H9 (cell line): ENCODE measurements at regions not wholly inside any gene's neighbourhood (a gene's known extent, or its start where the extent isn't known, plus 50 kb on each side); places are given as distances from the start of the nearest gene placed in this dataset.

Source experiments
- DNase-seq: peaks from one replicate; pipeline ENCODE4 v3.0.0-alpha.2; 2017
- H2AFZ ChIP-seq: one replicate; pipeline ENCODE4 v1.6.1; 2013; ENCODE audit warnings: mild to moderate bottlenecking, low read length, control low read depth, moderate library complexity
- H2AK5ac ChIP-seq: 2 replicates; pipeline ENCODE4 v1.6.1; 2013; ENCODE audit warnings: low read length, control low read depth, mixed read lengths; ENCODE audit not compliant: insufficient read length
- H2BK120ac ChIP-seq: one replicate; pipeline ENCODE4 v1.6.1; 2013; ENCODE audit warnings: low read depth, mild to moderate bottlenecking, low read length, control low read depth, inconsistent platforms; ENCODE audit not compliant: poor library complexity, severe bottlenecking
- H2BK12ac ChIP-seq: 2 replicates; pipeline ENCODE4 v1.6.1; 2013; ENCODE audit warnings: low read length, control low read depth, mixed read lengths, low read depth; ENCODE audit not compliant: insufficient read length
- H2BK15ac ChIP-seq: 2 replicates; pipeline ENCODE4 v1.6.1; 2013; ENCODE audit warnings: low read depth, low read length, control low read depth
- H2BK20ac ChIP-seq: one replicate; pipeline ENCODE4 v1.6.1; 2013; ENCODE audit warnings: low read depth, mild to moderate bottlenecking, low read length, control low read depth, inconsistent platforms; ENCODE audit not compliant: poor library complexity, severe bottlenecking
- H2BK5ac ChIP-seq: 2 replicates; pipeline ENCODE4 v1.6.1; 2013; ENCODE audit warnings: low read length, control low read depth, mixed read lengths; ENCODE audit not compliant: insufficient read length
- H3K14ac ChIP-seq: 2 replicates; pipeline ENCODE4 v1.6.1; 2013; ENCODE audit warnings: low read length, control low read depth; ENCODE audit not compliant: insufficient read depth
- H3K18ac ChIP-seq: 2 replicates; pipeline ENCODE4 v1.6.1; 2013; ENCODE audit warnings: low read depth, mild to moderate bottlenecking, mixed read lengths, low read length, control low read depth; ENCODE audit not compliant: insufficient read length
- H3K23ac ChIP-seq: 2 replicates; pipeline ENCODE4 v1.6.1; 2013; ENCODE audit warnings: low read length, control low read depth, mixed read lengths, low read depth; ENCODE audit not compliant: insufficient read length
- H3K23me2 ChIP-seq: 2 replicates; pipeline ENCODE4 v1.6.1; 2013; ENCODE audit warnings: low read depth, mild to moderate bottlenecking, mixed read lengths, low read length, control low read depth; ENCODE audit not compliant: insufficient read length, poor library complexity, severe bottlenecking
- H3K27ac ChIP-seq: 2 replicates; pipeline ENCODE4 v1.5.1; 2013; ENCODE audit warnings: low read length, control low read depth, mixed read lengths, low read depth; ENCODE audit not compliant: insufficient read length
- H3K27me3 ChIP-seq: 2 replicates; pipeline ENCODE4 v1.6.1; 2013; ENCODE audit warnings: low read length, control low read depth, inconsistent platforms; ENCODE audit not compliant: insufficient read depth
- H3K4ac ChIP-seq: 2 replicates; pipeline ENCODE4 v1.6.1; 2013; ENCODE audit warnings: low read depth, mild to moderate bottlenecking, control low read depth, inconsistent platforms, low read length, moderate library complexity
- H3K4me1 ChIP-seq: 2 replicates; pipeline ENCODE4 v1.6.1; 2013; ENCODE audit warnings: low read length, control low read depth, inconsistent platforms; ENCODE audit not compliant: insufficient read depth
- H3K4me2 ChIP-seq: 2 replicates; pipeline ENCODE4 v1.6.1; 2013; ENCODE audit warnings: low read length, control low read depth, mixed read lengths; ENCODE audit not compliant: insufficient read length, insufficient read depth
- H3K56ac ChIP-seq: 2 replicates; pipeline ENCODE4 v1.6.1; 2013; ENCODE audit warnings: low read depth, mild to moderate bottlenecking, mixed read lengths, low read length, control low read depth; ENCODE audit not compliant: insufficient read length
- H3K79me1 ChIP-seq: 2 replicates; pipeline ENCODE4 v1.6.1; 2013; ENCODE audit warnings: low read depth, mild to moderate bottlenecking, moderate library complexity, low read length, control low read depth, inconsistent platforms; ENCODE audit not compliant: insufficient read depth, poor library complexity, severe bottlenecking
- H3K79me2 ChIP-seq: 2 replicates; pipeline ENCODE4 v1.6.1; 2013; ENCODE audit warnings: low read length, control low read depth, inconsistent platforms; ENCODE audit not compliant: insufficient read depth
- H3K9ac ChIP-seq: 2 replicates; pipeline ENCODE4 v1.6.1; 2013; ENCODE audit warnings: low read length, control low read depth, mixed read lengths; ENCODE audit not compliant: insufficient read length; ENCODE audit errors: extremely low read depth
- H3K9me3 ChIP-seq: one replicate; pipeline ENCODE4 v1.6.1; 2013; ENCODE audit warnings: low read depth, low read length, inconsistent platforms; ENCODE audit not compliant: control insufficient read depth
- H3T11ph ChIP-seq: one replicate; pipeline ENCODE4 v1.6.1; 2013; ENCODE audit warnings: mild to moderate bottlenecking, low read length, control low read depth, inconsistent platforms
- H4K20me1 ChIP-seq: one replicate; pipeline ENCODE4 v1.6.1; 2013; ENCODE audit not compliant: control insufficient read depth, insufficient read length, insufficient read depth
- H4K5ac ChIP-seq: 2 replicates; pipeline ENCODE4 v1.6.1; 2013; ENCODE audit warnings: low read depth, mild to moderate bottlenecking, mixed read lengths, low read length, control low read depth; ENCODE audit not compliant: insufficient read length
- H4K8ac ChIP-seq: replicated peaks from 2 replicates; pipeline ENCODE4 v1.6.1; 2013; ENCODE audit warnings: low read length, control low read depth, mixed read lengths, low read depth; ENCODE audit not compliant: insufficient read length
- H4K91ac ChIP-seq: 2 replicates; pipeline ENCODE4 v1.6.1; 2013; ENCODE audit warnings: low read depth, mild to moderate bottlenecking, moderate library complexity, mixed read lengths, low read length, control low read depth; ENCODE audit not compliant: insufficient read length
- H3K27ac Mint-ChIP-seq, 3 experiments: 2 replicates in 2 of 3; 3 replicates in 1 of 3; pipeline ENCODE4 v1.8.0; 2020 to 2021; ENCODE audit warnings: mixed read lengths in 3 of 3, mild to moderate bottlenecking in 1 of 3, moderate library complexity in 1 of 3
- H3K27me3 Mint-ChIP-seq: 2 replicates; pipeline ENCODE4 v1.8.0; 2021; ENCODE audit warnings: low read depth, mild to moderate bottlenecking, moderate library complexity, mixed read lengths
- H3K36me3 Mint-ChIP-seq, 3 experiments: 2 replicates in 2 of 3; 3 replicates in 1 of 3; pipeline ENCODE4 v1.8.0; 2020 to 2021; ENCODE audit warnings: low read depth in 3 of 3, mixed read lengths in 3 of 3; ENCODE audit not compliant: insufficient read depth in 1 of 3
- H3K4me1 Mint-ChIP-seq, 2 experiments: 2 replicates each; pipeline ENCODE4 v1.8.0; 2020; ENCODE audit warnings: mixed read lengths in 2 of 2
- H3K4me3 Mint-ChIP-seq, 2 experiments: 2 replicates in 1 of 2; 3 replicates in 1 of 2; pipeline ENCODE4 v1.8.0; 2020 to 2021; ENCODE audit warnings: mild to moderate bottlenecking in 2 of 2, mixed read lengths in 2 of 2, moderate library complexity in 1 of 2
- H3K9me3 Mint-ChIP-seq, 2 experiments: 2 replicates in 1 of 2; 3 replicates in 1 of 2; pipeline ENCODE4 v1.8.0; 2020; ENCODE audit warnings: mild to moderate bottlenecking in 2 of 2, mixed read lengths in 2 of 2, moderate library complexity in 1 of 2
- CTCF ChIP-seq: fragments of 200-600 bp; sonication (generic); conservative IDR thresholded peaks from 3 replicates; pipeline ENCODE4 v1.8.0; 2021; ENCODE audit warnings: antibody characterized with exemption, mild to moderate bottlenecking
- WGBS: extraction: QIAGEN DNeasy Blood & Tissue Kit; methylation state at CpG from one replicate; pipeline ENCODE4 v1.1.7; 2013; ENCODE audit warnings: missing lambda C conversion rate, low lambda C conversion rate, mixed read lengths; ENCODE audit not compliant: insufficient read length; ENCODE audit errors: extremely low coverage; 5-methylcytosine and 5-hydroxymethylcytosine counted together

GRCh38 chr6:109243863-109244825 lies 138.1 kb downstream of the CD164 start:
- H3K4me3 Mint-ChIP-seq: no peak overlapping the region
- no peak overlapping the region for H2AK5ac ChIP-seq
- no peaks in the 10 kb centered on the region for H3K4me1 ChIP-seq
- H3K18ac ChIP-seq: no peak overlapping the region
- H3K27me3 Mint-ChIP-seq: no peaks in the 10 kb centered on the region
- no peak for DNase-seq
- no peak overlapping the region for H3K9ac ChIP-seq
- no peak overlapping the region for H4K8ac ChIP-seq
- H3K27ac Mint-ChIP-seq: no peak overlapping the region
- no peak overlapping the region for H3K56ac ChIP-seq
- no peaks in the 10 kb centered on the region for H3K27me3 ChIP-seq
- no peak overlapping the region for H2BK5ac ChIP-seq
- H3K4ac ChIP-seq: no peak overlapping the region
- TF ChIP-seq CTCF: no peak
- no CpG with 5 or more reads among the region's 7 CpGs for WGBS
- no peak overlapping the region for H3T11ph ChIP-seq
- H4K5ac ChIP-seq: no peak overlapping the region
- no peak overlapping the region for H3K14ac ChIP-seq
- no peaks in the 10 kb centered on the region for H3K4me1 Mint-ChIP-seq
- H3K27ac ChIP-seq: no peak overlapping the region
- no peak overlapping the region for H2BK20ac ChIP-seq
- no peak overlapping the region for H3K4me2 ChIP-seq
- H4K91ac ChIP-seq: no peak overlapping the region
- no peaks in the 10 kb centered on the region for H3K36me3 Mint-ChIP-seq
- H4K20me1 ChIP-seq: no peaks in the 10 kb centered on the region
- H3K23me2 ChIP-seq: no peaks in the 10 kb centered on the region
- no peak overlapping the region for H2BK120ac ChIP-seq
- H2BK12ac ChIP-seq: no peak overlapping the region
- H3K79me1 ChIP-seq: no peaks in the 10 kb centered on the region
- H3K23ac ChIP-seq: no peak overlapping the region
- no peak overlapping the region for H2AFZ ChIP-seq
- no peaks in the 10 kb centered on the region for H3K9me3 ChIP-seq
- no peaks in the 10 kb centered on the region for H3K79me2 ChIP-seq
- peaks cover 0 to 2% of the 10 kb centered on the region in 2 experiments; a peak in 2 of 5 replicates for H3K9me3 Mint-ChIP-seq
- H2BK15ac ChIP-seq: no peak overlapping the region
